Sigmoid colon (tissue), 4 donors: ENCODE measurements at regions not wholly inside any gene's neighbourhood (a gene's known extent, or its start where the extent isn't known, plus 50 kb on each side); places are given as distances from the start of the nearest gene placed in this dataset.

Source experiments
- EP300 ChIP-seq, 4 donors: sonication (generic); formaldehyde crosslinking; IDR thresholded peaks; one replicate each; pipeline ENCODE4 v1.6.1; 2017; ENCODE audit warnings: antibody characterized with exemption in 4 of 4
- POLR2A ChIP-seq, 2 donors: fragments of 450-650 bp; IDR thresholded peaks; one replicate each; pipeline ENCODE4 v1.6.1; 2016; ENCODE audit warnings: antibody characterized with exemption in 2 of 2, mild to moderate bottlenecking in 2 of 2, moderate library complexity in 2 of 2
- POLR2AphosphoS5 ChIP-seq, 4 donors: sonication (generic); formaldehyde crosslinking; IDR thresholded peaks; one replicate each; pipeline ENCODE4 v1.6.1; 2017; ENCODE audit warnings: antibody characterized with exemption in 4 of 4
- TF ChIP-seq, protein P1 (sequence below), 4 experiments: fragments of 450-650 bp in 3 of 4; fragments of 200-600 bp in 1 of 4; IDR thresholded peaks; one replicate each; pipeline ENCODE4 v1.5.1; 2016 to 2019; ENCODE audit warnings: antibody characterized with exemption in 4 of 4, mild to moderate bottlenecking in 3 of 4, moderate library complexity in 2 of 4

DNA sequence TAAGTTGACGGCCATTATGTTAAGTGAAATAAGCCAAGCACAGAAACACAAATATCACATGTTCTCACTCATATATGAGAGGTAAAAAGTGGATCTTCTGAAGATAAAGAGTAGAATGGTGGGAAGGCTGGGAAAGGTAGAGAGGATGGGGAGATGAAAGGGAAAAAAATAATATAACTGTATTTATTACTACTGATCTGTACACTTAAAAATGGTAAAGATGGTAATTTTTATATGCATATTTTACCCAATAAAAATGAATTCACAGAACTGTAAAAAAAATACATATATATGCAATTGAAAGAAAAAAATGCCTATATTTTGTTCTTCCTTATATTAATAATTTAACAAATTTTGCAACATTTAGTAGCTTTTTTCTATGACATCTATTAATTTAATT, 694.4 kb upstream of the MARCKS start:
- TF ChIP-seq, protein P1, sequence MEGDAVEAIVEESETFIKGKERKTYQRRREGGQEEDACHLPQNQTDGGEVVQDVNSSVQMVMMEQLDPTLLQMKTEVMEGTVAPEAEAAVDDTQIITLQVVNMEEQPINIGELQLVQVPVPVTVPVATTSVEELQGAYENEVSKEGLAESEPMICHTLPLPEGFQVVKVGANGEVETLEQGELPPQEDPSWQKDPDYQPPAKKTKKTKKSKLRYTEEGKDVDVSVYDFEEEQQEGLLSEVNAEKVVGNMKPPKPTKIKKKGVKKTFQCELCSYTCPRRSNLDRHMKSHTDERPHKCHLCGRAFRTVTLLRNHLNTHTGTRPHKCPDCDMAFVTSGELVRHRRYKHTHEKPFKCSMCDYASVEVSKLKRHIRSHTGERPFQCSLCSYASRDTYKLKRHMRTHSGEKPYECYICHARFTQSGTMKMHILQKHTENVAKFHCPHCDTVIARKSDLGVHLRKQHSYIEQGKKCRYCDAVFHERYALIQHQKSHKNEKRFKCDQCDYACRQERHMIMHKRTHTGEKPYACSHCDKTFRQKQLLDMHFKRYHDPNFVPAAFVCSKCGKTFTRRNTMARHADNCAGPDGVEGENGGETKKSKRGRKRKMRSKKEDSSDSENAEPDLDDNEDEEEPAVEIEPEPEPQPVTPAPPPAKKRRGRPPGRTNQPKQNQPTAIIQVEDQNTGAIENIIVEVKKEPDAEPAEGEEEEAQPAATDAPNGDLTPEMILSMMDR (IDR thresholded peaks at IDR 0.05), result no peak
- TF ChIP-seq POLR2A (IDR thresholded peaks at IDR 0.05) (no peak), POLR2AphosphoS5 (IDR thresholded peaks at IDR 0.05) (no peak), EP300 (IDR thresholded peaks at IDR 0.05) (no peak)
